ENCODE measurements at regions not wholly inside any gene's neighbourhood (a gene's known extent, or its start where the extent isn't known, plus 50 kb on each side); places are given as distances from the start of the nearest gene placed in this dataset.

GRCh38 chr14:30296931-30297405 lies 262.0 kb upstream of the G2E3 start:
- H3K27me3 ChIP-seq (ENCODE audit: control insufficient read depth, insufficient read depth, low read length), result no peaks in the 10 kb centered on the region
- H3K4me1 ChIP-seq (ENCODE audit: control insufficient read depth, insufficient read depth, low read length), result no peaks in the 10 kb centered on the region
- no peak overlapping the region for H3K4me3 ChIP-seq (ENCODE audit: low read depth, low read length)
- no peak overlapping the region for H3K9ac ChIP-seq (ENCODE audit: low read depth, low read length)
- H3K9me3 ChIP-seq (ENCODE audit: control insufficient read depth, insufficient read depth, low read length), result no peaks in the 10 kb centered on the region
- H3K36me3 ChIP-seq (ENCODE audit: control insufficient read depth, insufficient read depth, low read length), result no peaks in the 10 kb centered on the region

DNA sequence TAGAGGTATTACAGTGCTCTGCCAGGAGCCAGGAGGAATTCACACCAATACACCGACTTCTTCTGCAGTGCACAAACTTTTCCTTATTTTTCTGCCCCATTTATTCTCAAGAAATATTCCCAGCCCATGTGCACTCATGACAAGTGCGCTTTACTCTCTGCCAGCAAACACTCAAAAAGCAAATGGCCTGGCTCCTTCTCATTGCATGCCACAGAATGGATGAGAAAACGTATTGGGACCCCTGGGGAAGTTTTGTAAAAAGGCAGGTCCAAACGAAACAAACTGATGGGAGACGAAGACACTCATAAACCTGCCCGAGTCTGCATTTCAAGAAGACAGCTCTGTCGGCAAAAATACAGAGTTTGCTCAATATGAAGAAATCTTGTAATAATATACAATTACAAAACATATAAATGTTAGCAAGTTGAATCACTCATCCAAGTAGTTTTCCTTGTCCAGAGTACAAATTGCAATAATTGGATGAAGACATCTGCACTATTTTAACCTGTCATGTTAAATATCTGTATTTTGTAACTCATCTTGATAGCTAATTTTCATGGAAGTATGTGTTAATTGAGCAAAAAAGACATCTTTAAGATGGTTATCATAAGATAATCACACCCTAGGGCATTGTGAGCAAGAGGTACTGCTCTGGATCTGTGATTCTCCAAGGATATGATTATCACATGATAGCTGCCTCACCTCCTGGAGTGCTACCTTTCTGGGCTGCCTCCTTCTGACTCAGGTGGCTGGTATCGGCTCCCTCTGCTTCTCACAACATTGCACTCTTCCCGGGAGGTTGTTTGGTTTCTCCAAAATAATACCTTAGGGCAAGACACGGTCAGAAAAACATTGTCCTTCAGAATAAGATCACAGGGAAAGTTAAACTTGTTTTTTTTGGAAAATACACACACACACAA lies 260.8 kb upstream of the G2E3 start:
- Histone ChIP-seq H3K36me3 (ENCODE audit: control insufficient read depth, insufficient read depth, low read length) (no peaks in the 10 kb centered on the region), H3K27me3 (ENCODE audit: control insufficient read depth, insufficient read depth, low read length) (no peaks in the 10 kb centered on the region), H3K4me3 (ENCODE audit: low read depth, low read length) (no peak overlapping the region), H3K9ac (ENCODE audit: low read depth, low read length) (no peak overlapping the region), H3K9me3 (ENCODE audit: control insufficient read depth, insufficient read depth, low read length) (no peaks in the 10 kb centered on the region), H3K4me1 (ENCODE audit: control insufficient read depth, insufficient read depth, low read length) (no peaks in the 10 kb centered on the region)

GRCh38 chr14:30299915-30300314 lies 259.0 kb upstream of the G2E3 start:
- H3K4me1 ChIP-seq (ENCODE audit: control insufficient read depth, insufficient read depth, low read length), result no peaks in the 10 kb centered on the region
- H3K36me3 ChIP-seq (ENCODE audit: control insufficient read depth, insufficient read depth, low read length), result no peaks in the 10 kb centered on the region
- H3K27me3 ChIP-seq (ENCODE audit: control insufficient read depth, insufficient read depth, low read length), result no peaks in the 10 kb centered on the region
- no peak overlapping the region for H3K4me3 ChIP-seq (ENCODE audit: low read depth, low read length)
- no peak overlapping the region for H3K9ac ChIP-seq (ENCODE audit: low read depth, low read length)
- no peaks in the 10 kb centered on the region for H3K9me3 ChIP-seq (ENCODE audit: control insufficient read depth, insufficient read depth, low read length)

- no peaks in the 10 kb centered on the region for H3K4me1 ChIP-seq (ENCODE audit: control insufficient read depth, insufficient read depth, low read length)
- no peaks in the 10 kb centered on the region for H3K27me3 ChIP-seq (ENCODE audit: control insufficient read depth, insufficient read depth, low read length)
- H3K9ac ChIP-seq (ENCODE audit: low read depth, low read length), result no peak overlapping the region
- H3K4me3 ChIP-seq (ENCODE audit: low read depth, low read length), result no peak overlapping the region
- H3K36me3 ChIP-seq (ENCODE audit: control insufficient read depth, insufficient read depth, low read length), result no peaks in the 10 kb centered on the region
- H3K9me3 ChIP-seq (ENCODE audit: control insufficient read depth, insufficient read depth, low read length), result no peaks in the 10 kb centered on the region
Observed at GRCh38 chr14:30303350-30303749, 255.6 kb upstream of the G2E3 start.

DNA sequence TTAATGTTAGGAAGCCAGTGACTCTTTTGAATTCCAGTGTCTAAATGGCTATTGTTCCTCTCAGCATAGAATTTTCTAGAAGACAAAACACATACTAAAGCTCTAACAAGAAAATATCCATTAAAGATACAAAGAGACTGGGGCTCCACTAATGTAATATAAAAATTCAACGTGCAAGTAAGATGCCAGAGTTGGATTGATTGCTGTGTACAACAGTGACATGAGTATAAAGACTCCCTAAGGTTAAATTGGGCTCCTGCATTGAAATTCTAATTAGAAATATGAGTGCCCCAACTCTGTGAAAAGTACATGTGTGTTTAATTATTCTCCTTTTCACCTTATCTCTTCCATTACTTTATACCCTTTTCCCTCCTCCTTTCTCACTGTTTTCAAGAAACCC lies 253.6 kb upstream of the G2E3 start:
- no peaks in the 10 kb centered on the region for H3K27me3 ChIP-seq (ENCODE audit: control insufficient read depth, insufficient read depth, low read length)
- H3K9ac ChIP-seq (ENCODE audit: low read depth, low read length), result no peak overlapping the region
- no peaks in the 10 kb centered on the region for H3K9me3 ChIP-seq (ENCODE audit: control insufficient read depth, insufficient read depth, low read length)
- no peak overlapping the region for H3K4me3 ChIP-seq (ENCODE audit: low read depth, low read length)
- no peaks in the 10 kb centered on the region for H3K4me1 ChIP-seq (ENCODE audit: control insufficient read depth, insufficient read depth, low read length)
- no peaks in the 10 kb centered on the region for H3K36me3 ChIP-seq (ENCODE audit: control insufficient read depth, insufficient read depth, low read length)

DNA sequence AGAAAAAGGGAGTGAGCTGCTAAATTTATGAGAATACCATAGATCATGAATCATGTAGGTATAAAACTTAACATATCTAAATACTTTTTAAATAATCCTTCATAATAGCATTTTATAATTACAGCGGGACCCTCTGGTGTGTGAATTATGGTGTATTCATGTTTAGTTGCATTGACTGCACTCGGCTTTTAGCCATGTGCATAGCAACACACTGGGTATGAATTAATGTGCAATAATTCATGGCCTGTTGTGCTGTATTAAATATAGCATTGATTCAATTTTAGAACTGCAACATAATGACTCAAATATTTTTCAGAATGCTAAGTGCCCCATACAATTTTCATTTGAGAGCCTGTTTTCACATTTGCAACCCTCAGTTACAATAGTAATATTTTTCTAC lies 249.6 kb upstream of the G2E3 start:
- Histone ChIP-seq H3K27me3 (ENCODE audit: control insufficient read depth, insufficient read depth, low read length) (no peaks in the 10 kb centered on the region), H3K9ac (ENCODE audit: low read depth, low read length) (no peak overlapping the region), H3K4me1 (ENCODE audit: control insufficient read depth, insufficient read depth, low read length) (no peaks in the 10 kb centered on the region), H3K4me3 (ENCODE audit: low read depth, low read length) (no peak overlapping the region), H3K9me3 (ENCODE audit: control insufficient read depth, insufficient read depth, low read length) (no peaks in the 10 kb centered on the region), H3K36me3 (ENCODE audit: control insufficient read depth, insufficient read depth, low read length) (no peaks in the 10 kb centered on the region)

DNA sequence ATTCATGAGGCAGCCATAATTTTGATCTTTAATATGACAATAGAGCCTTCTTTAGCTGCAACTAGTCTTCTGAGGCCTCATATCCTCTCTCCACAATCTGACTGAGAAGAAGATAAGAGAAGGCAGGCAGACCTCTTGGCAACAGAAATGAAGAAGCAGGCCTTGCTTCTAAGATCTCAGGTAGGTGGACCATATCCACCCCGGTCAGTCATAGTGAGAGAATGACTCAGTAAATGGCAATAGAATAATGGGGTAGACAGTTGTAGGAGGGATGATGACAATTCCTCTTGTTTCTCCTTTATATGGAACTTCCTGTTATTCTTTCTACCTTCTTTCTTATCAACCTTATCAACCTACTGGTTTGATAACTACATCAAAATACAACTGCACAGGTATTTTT lies 246.7 kb upstream of the G2E3 start:
- Histone ChIP-seq H3K36me3 (ENCODE audit: control insufficient read depth, insufficient read depth, low read length) (no peaks in the 10 kb centered on the region), H3K9ac (ENCODE audit: low read depth, low read length) (no peak overlapping the region), H3K27me3 (ENCODE audit: control insufficient read depth, insufficient read depth, low read length) (no peaks in the 10 kb centered on the region), H3K4me1 (ENCODE audit: control insufficient read depth, insufficient read depth, low read length) (no peaks in the 10 kb centered on the region), H3K9me3 (ENCODE audit: control insufficient read depth, insufficient read depth, low read length) (no peaks in the 10 kb centered on the region), H3K4me3 (ENCODE audit: low read depth, low read length) (no peak overlapping the region)

GRCh38 chr14:30317729-30318128 lies 241.2 kb upstream of the G2E3 start:
- Histone ChIP-seq H3K4me3 (ENCODE audit: low read depth, low read length) (no peak overlapping the region), H3K9me3 (ENCODE audit: control insufficient read depth, insufficient read depth, low read length) (no peaks in the 10 kb centered on the region), H3K9ac (ENCODE audit: low read depth, low read length) (no peak overlapping the region), H3K4me1 (ENCODE audit: control insufficient read depth, insufficient read depth, low read length) (no peaks in the 10 kb centered on the region), H3K27me3 (ENCODE audit: control insufficient read depth, insufficient read depth, low read length) (no peaks in the 10 kb centered on the region), H3K36me3 (ENCODE audit: control insufficient read depth, insufficient read depth, low read length) (no peaks in the 10 kb centered on the region)

- H3K4me3 ChIP-seq (ENCODE audit: low read depth, low read length), result no peak overlapping the region
- H3K9ac ChIP-seq (ENCODE audit: low read depth, low read length), result no peak overlapping the region
- no peaks in the 10 kb centered on the region for H3K9me3 ChIP-seq (ENCODE audit: control insufficient read depth, insufficient read depth, low read length)
- peaks cover 3% of the 10 kb centered on the region for H3K4me1 ChIP-seq (ENCODE audit: control insufficient read depth, insufficient read depth, low read length)
- H3K36me3 ChIP-seq (ENCODE audit: control insufficient read depth, insufficient read depth, low read length), result no peaks in the 10 kb centered on the region
- H3K27me3 ChIP-seq (ENCODE audit: control insufficient read depth, insufficient read depth, low read length), result no peaks in the 10 kb centered on the region
Observed at GRCh38 chr14:30322819-30323218, 236.1 kb upstream of the G2E3 start.

DNA sequence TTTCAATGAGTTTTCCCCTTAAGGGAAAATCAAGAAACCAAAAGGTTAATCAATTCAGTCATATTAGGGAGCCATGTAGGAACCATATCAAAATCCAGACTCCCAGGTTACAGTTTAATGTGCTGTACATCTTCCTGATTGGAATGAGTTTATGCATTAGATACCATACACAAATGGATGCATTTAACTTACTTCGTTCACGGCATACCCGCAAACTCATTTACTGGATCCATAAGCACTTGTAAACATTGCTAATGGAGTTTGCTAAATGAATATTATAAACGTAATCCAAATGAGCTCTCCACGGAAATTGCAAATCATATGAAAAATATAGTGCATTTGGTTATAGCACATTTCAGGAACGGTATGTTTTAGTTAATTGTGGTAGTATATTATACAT lies 228.9 kb upstream of the G2E3 start:
- H3K27me3 ChIP-seq (ENCODE audit: control insufficient read depth, insufficient read depth, low read length), result no peaks in the 10 kb centered on the region
- H3K4me3 ChIP-seq (ENCODE audit: low read depth, low read length), result no peak overlapping the region
- H3K9ac ChIP-seq (ENCODE audit: low read depth, low read length), result no peak overlapping the region
- H3K9me3 ChIP-seq (ENCODE audit: control insufficient read depth, insufficient read depth, low read length), result no peaks in the 10 kb centered on the region
- no peaks in the 10 kb centered on the region for H3K4me1 ChIP-seq (ENCODE audit: control insufficient read depth, insufficient read depth, low read length)
- H3K36me3 ChIP-seq (ENCODE audit: control insufficient read depth, insufficient read depth, low read length), result no peaks in the 10 kb centered on the region

DNA sequence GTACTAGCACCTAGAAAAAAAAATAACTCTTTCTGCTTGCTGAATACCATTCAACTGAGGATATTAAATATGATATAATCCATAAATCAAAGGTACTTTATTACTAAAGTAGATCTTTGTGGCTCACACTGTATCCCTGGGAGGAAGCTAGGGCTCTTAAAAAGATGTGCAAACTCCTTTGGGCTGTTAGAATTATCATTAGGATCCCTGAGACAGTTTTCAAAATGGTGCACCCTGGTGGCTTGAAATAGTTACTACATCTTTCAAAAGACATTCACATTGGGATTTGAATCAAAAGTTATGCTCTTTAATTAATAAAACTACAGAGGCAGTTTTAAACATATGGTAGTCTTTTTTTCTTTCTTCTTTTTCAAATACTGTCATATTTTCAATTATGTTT lies 228.5 kb upstream of the G2E3 start:
- H3K27me3 ChIP-seq (ENCODE audit: control insufficient read depth, insufficient read depth, low read length), result no peaks in the 10 kb centered on the region
- no peak overlapping the region for H3K4me3 ChIP-seq (ENCODE audit: low read depth, low read length)
- H3K9ac ChIP-seq (ENCODE audit: low read depth, low read length), result no peak overlapping the region
- H3K36me3 ChIP-seq (ENCODE audit: control insufficient read depth, insufficient read depth, low read length), result no peaks in the 10 kb centered on the region
- H3K4me1 ChIP-seq (ENCODE audit: control insufficient read depth, insufficient read depth, low read length), result no peaks in the 10 kb centered on the region
- no peaks in the 10 kb centered on the region for H3K9me3 ChIP-seq (ENCODE audit: control insufficient read depth, insufficient read depth, low read length)

DNA sequence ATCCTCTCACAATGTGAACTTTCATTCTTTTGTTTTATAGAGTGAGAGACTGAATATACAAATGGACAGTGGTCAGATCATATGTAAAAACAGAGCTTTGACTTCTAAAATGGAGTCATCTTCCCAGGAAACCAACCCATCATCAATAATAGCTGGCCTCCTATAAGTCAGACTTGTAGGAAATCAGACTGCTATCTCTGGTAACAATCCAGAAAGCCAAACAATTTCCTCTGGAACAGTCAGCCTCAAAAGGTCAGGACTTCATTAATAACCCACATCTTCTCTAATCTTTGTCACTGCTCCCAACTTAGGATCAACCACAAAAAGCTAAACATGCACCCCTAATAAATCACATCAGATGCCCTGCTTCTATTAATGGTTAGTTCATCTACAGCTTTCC lies 227.9 kb upstream of the G2E3 start:
- Histone ChIP-seq H3K4me1 (ENCODE audit: control insufficient read depth, insufficient read depth, low read length) (no peaks in the 10 kb centered on the region), H3K9ac (ENCODE audit: low read depth, low read length) (no peak overlapping the region), H3K4me3 (ENCODE audit: low read depth, low read length) (no peak overlapping the region), H3K36me3 (ENCODE audit: control insufficient read depth, insufficient read depth, low read length) (no peaks in the 10 kb centered on the region), H3K9me3 (ENCODE audit: control insufficient read depth, insufficient read depth, low read length) (no peaks in the 10 kb centered on the region), H3K27me3 (ENCODE audit: control insufficient read depth, insufficient read depth, low read length) (no peaks in the 10 kb centered on the region)

Data from iPS-15b (cell line).